Osteoblast (primary cell): ENCODE measurements at regions not wholly inside any gene's neighbourhood (a gene's known extent, or its start where the extent isn't known, plus 50 kb on each side); places are given as distances from the start of the nearest gene placed in this dataset.
"Not testable (repeated sequence)": the region's sequence is repeated elsewhere in the genome, so short reads cannot be mapped to it uniquely, and the experiment has no call there.

Experiments
- DNase-seq: peaks from one replicate; pipeline ENCODE4 v3.0.0; 2011; ENCODE audit warnings: low spot score, mixed read lengths; ENCODE audit not compliant: insufficient read length; ENCODE audit errors: missing footprints
- H2AFZ ChIP-seq: 2 replicates; pipeline ENCODE4 v1.6.0; 2011; ENCODE audit warnings: mild to moderate bottlenecking, low read length
- H3K27ac ChIP-seq: 2 replicates; pipeline ENCODE4 v1.5.1; 2011; ENCODE audit warnings: mild to moderate bottlenecking, low read depth, low read length, moderate library complexity
- H3K27me3 ChIP-seq: 2 replicates; pipeline ENCODE4 v1.6.0; 2012; ENCODE audit warnings: mild to moderate bottlenecking, control low read depth, inconsistent platforms, low read length, moderate library complexity; ENCODE audit not compliant: insufficient read depth
- H3K36me3 ChIP-seq: 2 replicates; pipeline ENCODE4 v1.5.1; 2011; ENCODE audit warnings: mild to moderate bottlenecking, low read length, control low read depth, moderate library complexity; ENCODE audit not compliant: insufficient read depth
- H3K4me1 ChIP-seq: 2 replicates; pipeline ENCODE4 v1.5.1; 2011; ENCODE audit warnings: mild to moderate bottlenecking, low read length, control low read depth, moderate library complexity; ENCODE audit not compliant: insufficient read depth
- H3K4me2 ChIP-seq: 2 replicates; pipeline ENCODE4 v1.6.0; 2011; ENCODE audit warnings: mild to moderate bottlenecking, low read length; ENCODE audit not compliant: insufficient read depth
- H3K4me3 ChIP-seq: fragments of 200-600 bp; sonication (generic); 3 replicates; pipeline ENCODE4 v1.5.1; 2012; ENCODE audit warnings: mild to moderate bottlenecking, low read length, inconsistent platforms; ENCODE audit not compliant: insufficient read depth
- H3K79me2 ChIP-seq: 2 replicates; pipeline ENCODE4 v1.6.0; 2012; ENCODE audit warnings: mild to moderate bottlenecking, low read length, control low read depth, inconsistent platforms; ENCODE audit not compliant: insufficient read depth
- H3K9me3 ChIP-seq: 2 replicates; pipeline ENCODE4 v1.5.1; 2011; ENCODE audit warnings: low read depth, low read length, control low read depth
- H4K20me1 ChIP-seq: 2 replicates; pipeline ENCODE4 v1.6.0; 2012; ENCODE audit warnings: mild to moderate bottlenecking, low read length, control low read depth; ENCODE audit not compliant: insufficient read depth
- TF ChIP-seq, protein P1 (sequence below): IDR thresholded peaks from 2 replicates; pipeline ENCODE4 v1.5.1; 2011; ENCODE audit warnings: mild to moderate bottlenecking, low read depth, low read length, moderate library complexity; ENCODE audit errors: extremely low read depth

DNA sequence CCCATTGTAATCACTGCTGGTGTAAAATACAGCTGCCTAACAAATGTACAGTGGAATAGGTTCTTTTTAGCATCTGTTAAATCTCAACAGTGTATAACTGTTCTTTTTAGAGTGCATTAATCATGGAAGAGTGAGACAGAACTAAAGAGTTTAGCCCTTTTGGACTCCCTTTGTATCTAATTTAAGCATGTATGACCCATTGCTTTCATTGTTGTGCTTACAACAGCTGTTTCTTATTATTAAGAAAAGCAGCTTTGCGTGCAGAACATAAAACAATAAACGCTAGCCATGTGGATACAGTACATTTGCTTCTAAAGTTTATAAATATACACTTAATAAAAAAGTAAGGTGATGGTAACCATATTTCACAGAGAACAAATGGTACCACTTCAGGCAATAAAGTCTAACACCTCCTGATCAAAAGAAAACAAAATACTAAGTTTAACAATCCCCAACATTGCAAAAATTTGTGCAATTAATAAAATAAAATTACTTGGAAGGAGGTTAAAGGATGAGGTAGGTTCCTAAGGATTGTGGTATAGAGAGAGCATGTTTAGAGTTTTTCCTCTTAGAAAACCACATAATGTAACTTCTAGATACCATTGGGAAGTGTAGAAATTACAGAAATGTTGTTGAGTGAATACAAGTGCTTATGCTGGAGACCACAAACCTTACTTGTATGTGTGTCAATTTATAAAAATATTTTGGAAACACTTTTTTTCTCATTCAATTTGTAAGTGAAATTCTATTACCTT, 448.7 kb downstream of the SLC6A15 start:
- Histone ChIP-seq H3K79me2 (no peaks in the 10 kb centered on the region), H3K9me3 (peaks cover 2% of the 10 kb centered on the region), H3K27me3 (no peaks in the 10 kb centered on the region), H4K20me1 (no peaks in the 10 kb centered on the region), H2AFZ (no peak overlapping the region), H3K4me2 (no peak overlapping the region), H3K4me1 (no peaks in the 10 kb centered on the region), H3K27ac (no peak overlapping the region), H3K36me3 (no peaks in the 10 kb centered on the region), H3K4me3 (no peak overlapping the region)
- TF ChIP-seq, protein P1, sequence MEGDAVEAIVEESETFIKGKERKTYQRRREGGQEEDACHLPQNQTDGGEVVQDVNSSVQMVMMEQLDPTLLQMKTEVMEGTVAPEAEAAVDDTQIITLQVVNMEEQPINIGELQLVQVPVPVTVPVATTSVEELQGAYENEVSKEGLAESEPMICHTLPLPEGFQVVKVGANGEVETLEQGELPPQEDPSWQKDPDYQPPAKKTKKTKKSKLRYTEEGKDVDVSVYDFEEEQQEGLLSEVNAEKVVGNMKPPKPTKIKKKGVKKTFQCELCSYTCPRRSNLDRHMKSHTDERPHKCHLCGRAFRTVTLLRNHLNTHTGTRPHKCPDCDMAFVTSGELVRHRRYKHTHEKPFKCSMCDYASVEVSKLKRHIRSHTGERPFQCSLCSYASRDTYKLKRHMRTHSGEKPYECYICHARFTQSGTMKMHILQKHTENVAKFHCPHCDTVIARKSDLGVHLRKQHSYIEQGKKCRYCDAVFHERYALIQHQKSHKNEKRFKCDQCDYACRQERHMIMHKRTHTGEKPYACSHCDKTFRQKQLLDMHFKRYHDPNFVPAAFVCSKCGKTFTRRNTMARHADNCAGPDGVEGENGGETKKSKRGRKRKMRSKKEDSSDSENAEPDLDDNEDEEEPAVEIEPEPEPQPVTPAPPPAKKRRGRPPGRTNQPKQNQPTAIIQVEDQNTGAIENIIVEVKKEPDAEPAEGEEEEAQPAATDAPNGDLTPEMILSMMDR: no peak
- no peak for DNase-seq

DNA sequence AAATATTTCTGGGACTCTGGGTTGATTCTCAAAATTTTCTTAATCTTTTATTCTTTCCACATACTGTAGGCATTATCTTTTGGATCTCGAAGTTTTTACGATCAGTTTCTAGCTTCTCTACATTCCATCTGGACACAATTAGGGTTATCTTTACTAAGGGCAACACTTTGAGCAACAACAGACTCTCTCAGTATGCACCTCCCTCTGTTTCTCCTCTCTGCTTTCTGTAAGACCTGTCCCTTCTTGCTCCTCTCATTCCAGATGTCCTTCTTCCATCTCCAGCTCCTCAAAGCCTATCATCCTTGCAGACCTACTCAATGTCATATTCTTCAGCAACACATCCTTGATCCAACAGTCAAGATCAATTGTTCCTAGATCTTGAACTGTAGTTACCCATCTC, 457.0 kb downstream of the SLC6A15 start:
- Histone ChIP-seq H3K4me1 (no peaks in the 10 kb centered on the region), H3K27ac (no peak overlapping the region), H3K9me3 (no peaks in the 10 kb centered on the region), H3K27me3 (no peaks in the 10 kb centered on the region), H2AFZ (no peak overlapping the region), H4K20me1 (no peaks in the 10 kb centered on the region), H3K79me2 (no peaks in the 10 kb centered on the region), H3K4me2 (no peak overlapping the region), H3K4me3 (no peak overlapping the region), H3K36me3 (no peaks in the 10 kb centered on the region)
- DNase-seq: no peak
- TF ChIP-seq, protein P1: no peak

DNA sequence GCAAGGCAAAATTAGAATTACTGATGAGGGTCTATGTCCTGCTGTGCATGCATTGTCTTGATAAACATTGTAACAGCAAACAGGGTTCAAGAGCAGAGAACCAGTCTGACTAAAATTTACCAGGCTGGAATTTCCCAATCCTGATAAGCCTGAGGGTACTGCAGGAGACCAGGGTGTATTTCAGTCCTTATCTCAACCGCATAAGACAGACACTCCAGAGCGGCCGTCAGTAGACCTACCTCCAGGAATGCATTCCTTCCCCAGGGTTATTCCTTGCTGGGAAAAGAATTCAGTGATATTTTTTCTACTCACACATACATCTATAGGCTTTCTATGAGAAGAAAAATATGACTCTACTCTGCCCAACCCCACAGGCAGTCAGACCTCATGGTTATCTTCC, 466.1 kb downstream of the SLC6A15 start:
- H3K4me1 ChIP-seq, H3K4me3 ChIP-seq, H3K9me3 ChIP-seq, H3K79me2 ChIP-seq, DNase-seq, H3K4me2 ChIP-seq, H4K20me1 ChIP-seq, H3K36me3 ChIP-seq, H3K27ac ChIP-seq, H2AFZ ChIP-seq, H3K27me3 ChIP-seq: not testable (repeated sequence)

DNA sequence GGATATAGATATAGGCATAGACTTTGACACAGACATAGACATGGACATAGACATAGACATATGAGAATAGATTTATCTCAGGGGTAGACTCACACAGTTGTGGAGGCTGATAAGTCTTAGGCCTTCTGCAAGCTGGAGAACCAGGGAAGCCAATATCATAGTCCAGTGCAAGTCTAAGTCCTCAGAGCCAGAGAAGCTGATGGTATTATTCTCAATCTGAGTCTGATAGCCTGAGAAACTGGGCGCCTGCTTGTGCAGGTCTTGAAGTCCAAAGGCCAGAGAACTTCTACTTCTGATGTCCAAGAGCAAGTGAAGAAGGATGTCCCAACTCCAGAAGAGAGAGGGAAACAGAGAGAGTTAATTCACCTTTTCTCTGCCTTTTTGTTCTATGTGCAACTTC, 476.5 kb downstream of the SLC6A15 start:
- Histone ChIP-seq H3K4me1 (no peaks in the 10 kb centered on the region), H3K4me3 (no peak overlapping the region), H3K36me3 (no peaks in the 10 kb centered on the region), H3K79me2 (no peaks in the 10 kb centered on the region), H3K4me2 (no peak overlapping the region), H3K9me3 (no peaks in the 10 kb centered on the region), H2AFZ (no peak overlapping the region), H4K20me1 (no peaks in the 10 kb centered on the region), H3K27me3 (no peaks in the 10 kb centered on the region), H3K27ac (no peak overlapping the region)
- TF ChIP-seq, protein P1: no peak
- no peak for DNase-seq
